DMS53 (cell line): ENCODE measurements at regions not wholly inside any gene's neighbourhood (a gene's known extent, or its start where the extent isn't known, plus 50 kb on each side); places are given as distances from the start of the nearest gene placed in this dataset.

Source experiments
- DNase-seq: peaks from one replicate; lab custom pipeline; 2025; lab: John Stamatoyannopoulos, UW

GRCh38 chr4:10983268-10983667 is 298.7 kb upstream of the CLNK start:
- peak; percentile 82 for DNase-seq

- no peak for DNase-seq
Observed at GRCh38 chr4:10982305-10982704, 297.7 kb upstream of the CLNK start.

DNA sequence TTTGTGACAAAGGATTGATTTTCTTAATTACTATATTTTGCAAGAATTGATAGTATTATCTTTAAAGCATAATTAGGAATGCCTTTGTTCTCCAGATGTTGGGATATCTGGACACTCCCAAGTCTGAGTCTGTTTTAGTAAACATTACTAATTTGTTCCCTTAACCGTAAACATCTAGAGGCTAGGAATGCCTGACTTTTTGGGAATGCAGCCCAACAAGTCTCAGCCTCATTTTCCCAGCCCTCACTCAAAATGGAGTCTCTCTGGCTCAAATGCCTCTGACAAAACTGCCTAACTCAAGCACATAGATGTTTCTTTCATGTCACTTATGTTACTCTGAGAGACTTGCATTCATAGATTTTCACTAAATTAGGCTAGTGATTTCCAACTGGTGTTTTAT is 297.0 kb upstream of the CLNK start:
- DNase-seq = no peak

DNA sequence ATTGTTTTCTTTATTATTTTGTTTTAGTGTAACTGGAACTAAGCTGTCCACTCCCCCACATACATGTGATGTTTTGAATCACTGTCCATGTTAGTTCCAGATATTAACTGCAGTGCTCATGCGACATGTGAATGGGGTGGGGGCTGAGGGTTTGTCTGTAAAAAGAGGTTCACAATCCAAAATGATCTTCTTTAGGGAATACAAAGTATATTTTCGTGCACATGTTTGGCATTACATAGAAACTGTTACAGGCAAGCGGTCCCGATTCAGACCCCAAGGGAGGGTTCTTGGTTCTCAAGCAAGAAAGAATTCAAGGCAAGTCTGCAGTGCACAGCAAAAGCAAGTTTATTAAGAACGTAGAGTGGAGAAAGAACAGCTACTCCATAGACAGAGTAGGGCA is 296.5 kb upstream of the CLNK start:
- DNase-seq = no peak

DNA sequence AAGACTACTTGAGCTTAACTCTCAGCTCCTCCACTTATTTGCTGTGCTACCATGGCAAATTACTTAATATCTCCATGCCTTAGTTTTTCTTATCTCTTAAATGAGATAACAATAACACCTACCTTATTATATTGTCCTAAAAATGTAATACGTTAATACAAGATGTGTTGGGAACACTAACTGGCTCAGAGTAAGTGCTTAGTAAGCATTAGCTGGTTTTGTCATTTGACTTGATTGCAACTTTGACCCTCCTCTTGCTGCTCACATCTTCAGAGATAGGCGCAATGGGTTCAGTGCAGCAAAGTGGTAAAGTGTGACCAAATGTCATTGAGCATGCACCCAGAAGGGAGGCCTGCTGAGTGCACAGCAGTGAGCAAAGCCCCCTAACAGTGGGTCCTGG is 294.5 kb upstream of the CLNK start:
- DNase-seq = no peak

- DNase-seq = no peak
Observed at GRCh38 chr4:10977534-10977933, 293.0 kb upstream of the CLNK start.

DNA sequence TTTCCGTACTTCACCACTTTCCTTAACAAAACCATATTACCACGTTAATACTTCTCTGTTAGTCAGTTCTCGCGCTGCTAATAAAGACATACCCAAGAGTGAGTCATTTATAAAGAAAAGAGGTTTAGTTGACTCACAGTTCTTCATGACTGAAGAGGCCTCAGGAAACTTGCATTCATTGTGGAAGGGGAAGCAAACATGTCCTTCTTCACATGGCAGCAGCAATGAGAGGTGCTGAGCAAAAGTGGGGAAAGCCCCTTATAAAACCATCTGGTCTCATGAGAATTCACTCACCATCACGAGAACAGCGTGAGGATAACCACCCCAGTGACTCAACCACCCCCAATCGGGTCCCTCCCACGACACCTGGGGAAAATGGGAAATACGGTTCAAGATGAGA is 289.8 kb upstream of the CLNK start:
- DNase-seq = peak; percentile 16

GRCh38 chr4:10973686-10974085 is 289.1 kb upstream of the CLNK start:
- no peak for DNase-seq

GRCh38 chr4:10971800-10972401 is 287.3 kb upstream of the CLNK start:
- DNase-seq = no peak

- no peak for DNase-seq
Observed at GRCh38 chr4:10965196-10965595, 280.6 kb upstream of the CLNK start.

DNA sequence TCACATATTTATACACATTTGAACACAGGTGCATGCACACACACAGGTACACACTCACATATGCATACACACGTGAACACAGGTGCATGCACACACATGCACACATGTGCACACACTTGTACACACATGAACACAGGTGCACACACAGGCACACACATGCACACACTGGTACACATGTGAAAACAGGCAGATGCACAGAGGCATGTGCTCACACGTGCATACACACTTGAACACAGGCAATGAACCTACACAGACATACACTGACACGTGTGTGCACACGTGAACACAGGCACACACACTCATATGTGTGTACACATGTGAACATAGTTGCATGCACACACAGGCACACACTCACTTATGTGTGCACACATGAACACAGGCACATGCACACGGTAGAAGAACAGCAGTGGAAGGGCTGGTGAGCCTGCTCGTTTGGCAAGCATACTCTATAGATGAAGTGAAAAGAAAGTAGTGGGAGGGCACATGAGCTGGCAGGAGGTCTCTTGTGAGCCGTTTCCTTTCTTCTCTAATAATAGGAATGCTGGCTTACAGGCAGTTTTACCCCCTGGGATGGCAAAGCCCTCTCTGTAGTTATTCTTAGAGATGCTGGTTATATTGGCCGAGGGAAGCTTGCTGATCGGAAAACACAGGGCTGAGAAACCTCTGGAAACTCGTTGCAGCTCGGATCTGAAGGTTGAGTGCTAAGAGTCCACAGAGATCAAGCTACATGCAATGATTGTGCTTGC is 279.6 kb upstream of the CLNK start:
- no peak for DNase-seq

GRCh38 chr4:10963241-10963640 is 278.7 kb upstream of the CLNK start:
- DNase-seq = no peak

DNA sequence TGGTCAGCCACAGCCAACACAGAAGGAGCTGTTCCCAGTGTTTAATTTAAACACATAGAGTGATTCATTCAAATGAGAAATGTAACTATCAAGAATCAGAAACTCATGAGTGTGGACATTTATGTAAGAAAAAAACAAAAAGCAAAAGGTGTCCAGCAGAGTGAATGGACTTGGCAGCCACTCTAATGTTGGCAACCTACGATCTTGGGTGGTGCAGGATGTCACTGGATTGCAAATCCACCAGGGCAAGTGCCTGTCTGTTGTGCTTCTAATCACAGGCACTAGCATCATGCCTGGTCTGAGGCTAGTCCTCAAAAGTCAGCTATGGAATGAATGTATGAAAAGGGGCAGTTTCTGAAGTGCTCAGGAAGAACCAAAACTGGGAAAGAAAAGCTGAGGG is 277.7 kb upstream of the CLNK start:
- DNase-seq = no peak

DNA sequence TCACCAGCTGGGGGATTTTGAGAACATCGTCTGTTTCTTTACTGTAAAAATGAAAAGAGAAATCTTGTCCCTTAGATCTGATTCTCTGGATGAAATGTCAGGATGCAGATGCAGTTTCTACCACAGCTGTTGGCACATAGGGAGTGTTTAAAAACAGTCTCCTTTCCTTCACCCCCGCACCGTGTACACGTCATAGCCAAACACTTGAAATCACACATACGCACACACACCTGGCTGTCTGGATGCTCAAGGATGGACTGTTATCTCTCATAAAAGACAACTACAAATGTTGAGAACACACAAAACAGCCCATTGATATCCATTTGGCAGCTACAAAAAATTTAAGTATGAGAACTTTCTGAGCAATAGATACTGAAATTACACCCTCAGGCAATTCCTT is 275.8 kb upstream of the CLNK start:
- DNase-seq = peak; percentile 97

DNA sequence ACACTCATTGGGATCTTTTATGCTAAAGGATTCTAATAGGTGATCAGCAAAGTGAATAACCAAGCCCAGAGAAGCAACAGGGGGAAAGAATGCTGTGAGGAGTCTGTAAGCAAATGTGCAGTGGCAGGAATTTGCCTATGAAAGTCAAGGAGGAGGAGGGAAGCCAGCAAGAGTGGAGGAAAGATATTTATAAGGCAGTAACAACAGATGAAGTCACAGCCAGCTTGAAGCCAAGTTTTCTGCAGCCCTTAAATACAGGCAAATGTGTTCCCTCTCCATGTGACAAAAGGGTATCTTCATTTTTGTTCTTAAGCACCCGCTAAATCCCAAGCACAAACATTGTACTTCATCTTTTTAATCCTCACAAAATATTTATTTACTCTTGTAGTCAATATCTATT is 275.0 kb upstream of the CLNK start:
- peak; percentile 78 for DNase-seq

- no peak for DNase-seq
Observed at GRCh38 chr4:10958226-10958856, 273.8 kb upstream of the CLNK start.

DNA sequence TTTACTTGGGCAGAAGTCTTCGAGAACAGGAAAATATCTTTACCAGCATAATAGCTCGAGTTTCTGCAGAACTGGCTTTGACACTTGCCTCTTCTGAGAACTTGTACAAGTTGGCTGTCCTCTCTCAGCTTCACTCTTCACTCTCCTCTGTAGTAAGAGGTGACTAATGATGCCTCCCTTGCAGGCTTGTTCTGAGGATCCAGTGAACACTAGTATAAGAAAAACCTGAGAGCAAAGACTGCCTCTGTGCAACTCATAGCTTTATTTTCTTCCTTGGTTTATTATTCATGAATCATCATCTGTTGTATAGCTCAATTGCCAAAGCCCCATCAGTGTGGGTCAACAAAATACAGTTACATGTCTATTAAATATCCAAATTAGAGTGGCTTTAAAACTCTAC is 266.7 kb upstream of the CLNK start:
- DNase-seq = no peak

GRCh38 chr4:10949039-10949733 is 264.6 kb upstream of the CLNK start:
- no peak for DNase-seq

DNA sequence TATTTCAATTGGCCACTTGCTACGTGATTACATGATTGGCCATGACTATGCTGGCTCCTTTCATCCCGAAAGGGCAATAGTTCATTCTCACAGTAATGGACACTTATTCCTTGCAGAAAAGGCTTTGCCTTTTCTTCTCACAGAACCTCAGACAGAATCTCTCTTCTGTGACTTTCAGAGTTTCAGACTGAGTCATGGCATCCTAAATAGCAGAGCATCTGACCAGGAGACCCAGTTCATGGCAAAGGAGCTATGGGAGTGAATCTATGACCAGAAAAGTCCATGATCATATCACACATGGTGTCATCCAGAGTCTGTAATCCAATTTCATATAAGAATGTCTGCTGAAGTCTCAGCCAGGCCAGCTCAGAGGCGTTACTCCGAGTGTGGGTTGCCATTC is 263.3 kb upstream of the CLNK start:
- no peak for DNase-seq

GRCh38 chr4:10944321-10944720 is 259.8 kb upstream of the CLNK start:
- DNase-seq = no peak

DNA sequence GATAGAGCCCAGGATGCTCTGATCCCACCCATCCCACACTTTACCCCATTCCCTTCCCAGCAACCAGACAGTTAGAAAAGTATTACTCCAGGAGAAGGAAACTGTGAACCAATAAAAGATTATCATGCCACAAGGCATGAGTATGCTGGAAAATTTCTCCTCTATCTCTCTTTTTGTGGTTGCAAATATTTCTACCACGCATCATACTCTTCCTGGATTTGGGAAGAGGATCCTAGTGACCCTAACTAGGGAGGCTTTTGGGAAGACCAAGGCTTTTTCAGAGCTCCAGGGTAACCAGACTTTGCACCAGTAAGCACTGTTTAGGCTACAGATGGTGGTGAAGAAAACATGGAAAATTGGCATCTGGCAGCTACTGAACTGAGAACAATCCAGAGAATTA is 257.6 kb upstream of the CLNK start:
- DNase-seq = no peak

DNA sequence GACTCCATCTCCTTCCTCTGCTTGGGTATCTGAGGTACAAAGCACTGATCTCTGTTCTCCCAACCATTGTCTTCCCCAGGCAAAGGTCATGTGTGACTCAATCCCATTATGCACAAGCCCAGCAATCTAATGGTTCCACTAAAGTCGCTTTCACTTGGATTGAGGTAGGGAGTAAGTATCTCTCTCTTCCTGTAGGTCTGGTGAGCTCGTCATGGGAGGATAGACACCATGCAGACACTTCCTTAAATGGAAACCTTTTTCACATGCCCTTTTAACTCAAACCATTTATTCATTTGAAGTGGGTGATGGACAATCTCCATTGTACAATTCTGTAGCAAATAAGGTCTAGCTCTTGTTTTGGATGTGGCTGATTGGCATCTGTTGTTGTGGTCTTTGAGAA is 245.2 kb upstream of the CLNK start:
- DNase-seq = no peak

DNA sequence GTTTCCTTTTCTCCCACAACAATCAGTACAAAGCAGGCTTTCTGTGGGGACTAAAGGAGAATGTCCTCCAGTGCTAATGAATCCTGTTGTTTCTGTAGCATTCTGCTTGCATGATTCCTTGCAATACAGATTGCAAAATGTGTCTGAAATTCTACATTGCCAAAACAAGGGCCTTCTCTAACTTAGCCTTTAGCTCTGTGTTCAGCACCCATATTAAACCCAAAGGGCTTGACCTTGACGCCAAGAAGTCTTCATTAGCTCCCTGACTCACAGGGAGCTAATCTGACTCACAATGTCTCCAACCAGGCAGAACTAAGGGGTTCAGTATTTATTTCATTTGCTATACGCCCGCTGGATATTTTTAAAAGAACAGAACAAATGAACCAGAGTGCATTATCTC is 241.4 kb upstream of the CLNK start:
- peak; percentile 8 for DNase-seq
